PC-3 (cell line): ENCODE measurements at regions not wholly inside any gene's neighbourhood (a gene's known extent, or its start where the extent isn't known, plus 50 kb on each side); places are given as distances from the start of the nearest gene placed in this dataset.

Experiments
- ATAC-seq: fragments of 200-7000 bp; cut with Tn5 transposase; 2 replicates; pipeline ENCODE4 v1.9.1; 2020; ENCODE audit warnings: mild to moderate bottlenecking, moderate library complexity
- BruUV-seq: library from RNA; stranded (reverse); fragments of 400-500 nt; replicated peaks from 2 replicates; lab custom pipeline; 2021; lab: Mats Ljungman, UMichigan
- CTCF ChIA-PET: fragments of 300-600 bp; sonication (Branson Sonifier 250); formaldehyde crosslinking; loops from one replicate; lab custom pipeline; 2022; ENCODE audit warnings: antibody characterized with exemption; lab: Charles Lee
- POLR2A ChIA-PET: fragments of 300-600 bp; sonication (Branson Sonifier 250); formaldehyde crosslinking; loops from one replicate; lab custom pipeline; 2022; ENCODE audit warnings: antibody characterized with exemption; ENCODE audit not compliant: unreplicated experiment; lab: Charles Lee
- DNase-seq: peaks from one replicate; pipeline ENCODE4 v3.0.0-alpha.2; 2015
- H2AFZ ChIP-seq: fragments of 300-600 bp; sonication (generic); 2 replicates; pipeline ENCODE4 v1.6.0; 2016; ENCODE audit warnings: antibody characterized with exemption, low read length
- H3F3A ChIP-seq: fragments of 300-600 bp; sonication (generic); one replicate; pipeline ENCODE4 v1.6.0; 2017; ENCODE audit warnings: antibody characterized with exemption, low read length, control low read depth, mild to moderate bottlenecking; ENCODE audit not compliant: unreplicated experiment
- H3K27ac ChIP-seq: fragments of 300-600 bp; sonication (generic); 2 replicates; pipeline ENCODE4 v1.5.1; 2016; ENCODE audit warnings: mild to moderate bottlenecking, low read length
- H3K27me3 ChIP-seq: fragments of 300-600 bp; sonication (generic); 2 replicates; pipeline ENCODE4 v1.6.1; 2016; ENCODE audit warnings: low read length, mixed read lengths
- H3K36me3 ChIP-seq: fragments of 300-600 bp; sonication (generic); 2 replicates; pipeline ENCODE4 v1.6.1; 2016; ENCODE audit warnings: low read depth, mixed run types, low read length, mixed read lengths
- H3K4me1 ChIP-seq: fragments of 300-600 bp; sonication (generic); 2 replicates; pipeline ENCODE4 v1.5.1; 2016; ENCODE audit warnings: low read length; ENCODE audit not compliant: insufficient read depth
- H3K4me2 ChIP-seq: fragments of 300-600 bp; sonication (generic); 2 replicates; pipeline ENCODE4 v1.6.0; 2016; ENCODE audit warnings: low read length
- H3K4me3 ChIP-seq: fragments of 300-600 bp; sonication (generic); 2 replicates; pipeline ENCODE4 v1.5.1; 2016; ENCODE audit warnings: mild to moderate bottlenecking, low read length, mixed read lengths
- H3K79me2 ChIP-seq: fragments of 300-600 bp; sonication (generic); 2 replicates; pipeline ENCODE4 v1.6.1; 2017; ENCODE audit warnings: low read length, mixed read lengths
- H3K9ac ChIP-seq: fragments of 300-600 bp; sonication (generic); 2 replicates; pipeline ENCODE4 v1.6.0; 2016; ENCODE audit warnings: mild to moderate bottlenecking, low read length
- H3K9me2 ChIP-seq: fragments of 300-600 bp; sonication (generic); replicated peaks from 2 replicates; pipeline ENCODE4 v1.6.1; 2016; ENCODE audit warnings: mixed run types, low read length, mixed read lengths
- H3K9me3 ChIP-seq: fragments of 300-600 bp; sonication (generic); 2 replicates; pipeline ENCODE4 v1.6.1; 2016; ENCODE audit warnings: low read length, mixed read lengths
- H4K20me1 ChIP-seq: fragments of 300-600 bp; sonication (generic); 2 replicates; pipeline ENCODE4 v1.6.1; 2016; ENCODE audit warnings: low read length, mixed read lengths
- CTCF ChIP-seq: fragments of 300-600 bp; sonication (generic); conservative IDR thresholded peaks from 2 replicates; pipeline ENCODE4 v1.5.1; 2017; ENCODE audit warnings: antibody characterized with exemption, low read depth, mild to moderate bottlenecking, low read length
- EZH2 ChIP-seq: fragments of 300-600 bp; sonication (generic); IDR thresholded peaks from one replicate; pipeline ENCODE4 v1.6.1; 2017; ENCODE audit warnings: antibody characterized with exemption, mild to moderate bottlenecking, low read length; ENCODE audit not compliant: unreplicated experiment
- EZH2phosphoT487 ChIP-seq: fragments of 300-600 bp; sonication (generic); IDR thresholded peaks from 2 replicates; pipeline ENCODE4 v1.6.1; 2018; ENCODE audit warnings: mild to moderate bottlenecking, antibody characterized with exemption, low read length, borderline replicate concordance
- intact Hi-C: fragments of 100-400 bp; cut with micrococcal nuclease; formaldehyde crosslinking; loops from 2 replicates; pipeline ENCODE4 v1.9.0; 2023

- DNase-seq (no peak), ATAC-seq (no peak)
- Histone ChIP-seq H3K9me3 (no peaks in the 10 kb centered on the region), H4K20me1 (no peaks in the 10 kb centered on the region), H2AFZ (no peak overlapping the region), H3K9me2 (no peaks in the 10 kb centered on the region), H3K9ac (no peak overlapping the region), H3K36me3 (no peaks in the 10 kb centered on the region), H3K27me3 (peaks cover 37% of the 10 kb centered on the region), H3K79me2 (no peaks in the 10 kb centered on the region), H3K4me3 (no peak overlapping the region), H3K4me2 (no peak overlapping the region), H3K27ac (no peak overlapping the region), H3F3A (no peaks in the 10 kb centered on the region), H3K4me1 (no peaks in the 10 kb centered on the region)
- TF ChIP-seq CTCF (no peak), EZH2 (no peak), EZH2phosphoT487 (no peak)
- POLR2A ChIA-PET = no interaction called here
- CTCF ChIA-PET = interaction anchor here (1.0 kb wide), 1 partner anchor 395 kb away, joined by 9 read pairs; no protein-coding TSS in a partner anchor
- intact Hi-C loops = no loop called here
- BruUV-seq = no TSS peak
Observed at GRCh38 chr11:56855217-56855616, 106.7 kb upstream of the OR9G4 start.

- no peak overlapping the region for H3K27ac ChIP-seq
- H3K79me2 ChIP-seq = no peaks in the 10 kb centered on the region
- H3K36me3 ChIP-seq = no peaks in the 10 kb centered on the region
- no peak for TF ChIP-seq EZH2phosphoT487
- TF ChIP-seq EZH2 = no peak
- TF ChIP-seq CTCF = no peak
- H3K4me2 ChIP-seq = no peak overlapping the region
- no peak overlapping the region for H3K4me3 ChIP-seq
- ChIA-PET CTCF (no interaction called here), POLR2A (no interaction called here)
- intact Hi-C loops = no loop called here
- H3K9ac ChIP-seq = no peak overlapping the region
- H4K20me1 ChIP-seq = no peaks in the 10 kb centered on the region
- H3K4me1 ChIP-seq = no peaks in the 10 kb centered on the region
- H3K9me2 ChIP-seq = no peaks in the 10 kb centered on the region
- no peaks in the 10 kb centered on the region for H3F3A ChIP-seq
- BruUV-seq = no TSS peak
- peaks cover 49% of the 10 kb centered on the region for H3K27me3 ChIP-seq
- no peaks in the 10 kb centered on the region for H3K9me3 ChIP-seq
- DNase-seq = no peak
- no peak overlapping the region for H2AFZ ChIP-seq
- no peak for ATAC-seq
Observed at GRCh38 chr11:56852131-56852530, 103.6 kb upstream of the OR9G4 start.

GRCh38 chr11:56849852-56850251, 101.4 kb upstream of the OR9G4 start:
- no peaks in the 10 kb centered on the region for H3K79me2 ChIP-seq
- H3F3A ChIP-seq = no peaks in the 10 kb centered on the region
- CTCF ChIA-PET = no interaction called here
- no peaks in the 10 kb centered on the region for H3K4me1 ChIP-seq
- TF ChIP-seq CTCF (no peak), EZH2phosphoT487 (no peak), EZH2 (no peak)
- DNase-seq (no peak), ATAC-seq (no peak)
- H3K36me3 ChIP-seq = no peaks in the 10 kb centered on the region
- no peak overlapping the region for H3K27ac ChIP-seq
- no TSS peak for BruUV-seq
- H3K27me3 ChIP-seq = peaks cover 46% of the 10 kb centered on the region
- no peak overlapping the region for H3K4me3 ChIP-seq
- intact Hi-C loops = no loop called here
- no peak overlapping the region for H3K4me2 ChIP-seq
- H3K9ac ChIP-seq = no peak overlapping the region
- no peak overlapping the region for H2AFZ ChIP-seq
- H4K20me1 ChIP-seq = no peaks in the 10 kb centered on the region
- POLR2A ChIA-PET = no interaction called here
- no peaks in the 10 kb centered on the region for H3K9me2 ChIP-seq
- no peaks in the 10 kb centered on the region for H3K9me3 ChIP-seq
